ENCODE measurements at regions not wholly inside any gene's neighbourhood (a gene's known extent, or its start where the extent isn't known, plus 50 kb on each side); places are given as distances from the start of the nearest gene placed in this dataset.
"Not testable (repeated sequence)": the region's sequence is repeated elsewhere in the genome, so short reads cannot be mapped to it uniquely, and the experiment has no call there.

- DNase-seq (ENCODE audit: low read depth) = no peak
Observed at GRCh38 chr3:43838009-43838758, 147.4 kb downstream of the ABHD5 start.

GRCh38 chr3:43838877-43839276, 148.1 kb downstream of the ABHD5 start:
- no peak for DNase-seq (ENCODE audit: low read depth)

- no peak for DNase-seq (ENCODE audit: low read depth)
Observed at GRCh38 chr3:43843386-43843785, 152.6 kb downstream of the ABHD5 start.

- DNase-seq (ENCODE audit: low read depth) = no peak
Observed at GRCh38 chr3:43844757-43845156, 154.0 kb downstream of the ABHD5 start.

- DNase-seq (ENCODE audit: low read depth) = not testable (repeated sequence)
Observed at GRCh38 chr3:43845553-43845952, 154.8 kb downstream of the ABHD5 start.

GRCh38 chr3:43852066-43852465, 161.3 kb downstream of the ABHD5 start:
- DNase-seq (ENCODE audit: low read depth) = no peak

- no peak for DNase-seq (ENCODE audit: low read depth)
Observed at GRCh38 chr3:43854283-43854682, 163.5 kb downstream of the ABHD5 start.

GRCh38 chr3:43854916-43855315, 164.2 kb downstream of the ABHD5 start:
- DNase-seq (ENCODE audit: low read depth) = no peak

GRCh38 chr3:43855674-43856299, 165.0 kb downstream of the ABHD5 start:
- DNase-seq (ENCODE audit: low read depth) = no peak

GRCh38 chr3:43856351-43856750, 165.6 kb downstream of the ABHD5 start:
- DNase-seq (ENCODE audit: low read depth) = no peak

- DNase-seq (ENCODE audit: low read depth) = no peak
Observed at GRCh38 chr3:43856761-43857160, 166.0 kb downstream of the ABHD5 start.

- no peak for DNase-seq (ENCODE audit: low read depth)
Observed at GRCh38 chr3:43857361-43858293, 166.9 kb downstream of the ABHD5 start.

GRCh38 chr3:43858294-43858701, 167.6 kb downstream of the ABHD5 start:
- no peak for DNase-seq (ENCODE audit: low read depth)

- DNase-seq (ENCODE audit: low read depth) = no peak
Observed at GRCh38 chr3:43859766-43860165, 169.0 kb downstream of the ABHD5 start.

- DNase-seq (ENCODE audit: low read depth) = no peak
Observed at GRCh38 chr3:43861635-43862034, 170.9 kb downstream of the ABHD5 start.

- DNase-seq (ENCODE audit: low read depth) = no peak
Observed at GRCh38 chr3:43862470-43862869, 171.7 kb downstream of the ABHD5 start.

GRCh38 chr3:43862992-43863805, 172.5 kb downstream of the ABHD5 start:
- no peak for DNase-seq (ENCODE audit: low read depth)

- DNase-seq (ENCODE audit: low read depth) = no peak
Observed at GRCh38 chr3:43863966-43864933, 173.5 kb downstream of the ABHD5 start.

- DNase-seq (ENCODE audit: low read depth) = no peak
Observed at GRCh38 chr3:43865351-43865750, 174.6 kb downstream of the ABHD5 start.

- no peak for DNase-seq (ENCODE audit: low read depth)
Observed at GRCh38 chr3:43865887-43866528, 175.3 kb downstream of the ABHD5 start.
